Upper lobe of left lung (tissue), 6 donors: ENCODE measurements at regions not wholly inside any gene's neighbourhood (a gene's known extent, or its start where the extent isn't known, plus 50 kb on each side); places are given as distances from the start of the nearest gene placed in this dataset.
A peak's percentile ranks its signal among the peaks of the same experiment; 100 is the strongest.

ENCODE experiments used
- ATAC-seq, 2 donors: fragments of 200-7000 bp; cut with Tn5 transposase; one replicate each; pipeline ENCODE4 v1.9.1; 2022; ENCODE audit warnings: mild to moderate bottlenecking in 2 of 2, moderate library complexity in 2 of 2; ENCODE audit not compliant: low FRiP score in 2 of 2
- DNase-seq, 2 donors: peaks; one replicate each; pipeline ENCODE4 v3.0.0-alpha.2; 2019 to 2020
- H3K27ac ChIP-seq, 4 donors: fragments of 200-600 bp; sonication (generic); one replicate each; pipeline ENCODE4 v1.5.1; 2016 to 2019
- H3K27me3 ChIP-seq, 4 donors: fragments of 200-600 bp; sonication (generic); one replicate each; pipeline ENCODE4 v1.5.1; 2017 to 2019
- H3K36me3 ChIP-seq, 4 donors: fragments of 200-600 bp; sonication (generic); one replicate each; pipeline ENCODE4 v1.5.1; 2016 to 2019
- H3K4me1 ChIP-seq, 4 donors: fragments of 200-600 bp; sonication (generic); one replicate each; pipeline ENCODE4 v1.5.1; 2018 to 2019
- H3K4me3 ChIP-seq, 4 donors: fragments of 200-600 bp; sonication (generic); one replicate each; pipeline ENCODE4 v1.5.1; 2017 to 2019; ENCODE audit warnings: mild to moderate bottlenecking in 2 of 4, moderate library complexity in 1 of 4
- H3K9me3 ChIP-seq, 4 donors: fragments of 200-600 bp; sonication (generic); one replicate each; pipeline ENCODE4 v1.5.1; 2018 to 2019
- EP300 ChIP-seq, 4 donors: sonication (generic); formaldehyde crosslinking; IDR thresholded peaks; one replicate each; pipeline ENCODE4 v1.5.1; 2017; ENCODE audit warnings: antibody characterized with exemption in 4 of 4, control low read depth in 2 of 4
- POLR2A ChIP-seq, 4 donors: fragments of 450-650 bp; IDR thresholded peaks; one replicate each; pipeline ENCODE4 v1.5.1; 2016 to 2017; ENCODE audit warnings: antibody characterized with exemption in 4 of 4, mild to moderate bottlenecking in 2 of 4
- POLR2AphosphoS5 ChIP-seq, 2 donors: sonication (generic); formaldehyde crosslinking; IDR thresholded peaks; one replicate each; pipeline ENCODE4 v1.5.1; 2017; ENCODE audit warnings: antibody characterized with exemption in 2 of 2
- WGBS, 2 donors: methylation state at CpG; one replicate each; pipeline ENCODE4 v1.1.5; 2017 to 2018; 5-methylcytosine and 5-hydroxymethylcytosine counted together
- TF ChIP-seq, protein P1 (sequence below), 6 experiments: fragments of 450-650 bp in 4 of 6; fragments of 200-600 bp in 2 of 6; sonication (generic) in 2 of 6; IDR thresholded peaks; one replicate each; pipeline ENCODE4 v1.5.1; 2016 to 2019; ENCODE audit warnings: antibody characterized with exemption in 6 of 6
- donor health status: DM: no; HTN: no; CAD: no; lungs with moderate emphysema.
- donor health status: DM: no; HTN: yes; CAD: no; lungs with severe emphysema.

DNA sequence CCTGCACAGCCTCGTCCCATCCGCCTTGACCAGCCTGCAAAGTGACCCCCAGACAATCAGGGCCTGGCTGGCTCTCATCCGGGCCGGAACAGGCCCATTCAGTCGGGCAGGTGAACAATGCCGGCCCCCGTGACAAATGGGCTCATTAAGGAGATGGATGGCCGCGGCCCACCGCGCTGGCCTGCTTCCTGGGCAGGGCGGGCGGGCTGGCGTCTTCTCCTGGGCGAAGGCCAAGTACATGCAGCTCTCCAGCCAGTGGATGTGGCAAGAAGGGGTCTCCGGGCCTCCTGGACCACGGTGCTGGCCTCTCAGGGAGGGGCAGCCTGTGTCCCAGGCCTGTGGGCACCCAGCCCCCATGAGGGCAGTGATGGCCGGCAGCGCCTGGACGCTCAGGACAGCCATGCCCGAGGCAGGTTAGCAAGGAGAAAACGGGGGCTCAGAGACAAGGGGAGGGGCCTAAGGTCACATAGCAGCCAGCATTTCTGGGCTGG is 1022.8 kb downstream of the BRD1 start:
- Histone ChIP-seq H3K4me1 (no peaks in the 10 kb centered on the region), H3K36me3 (no peaks in the 10 kb centered on the region), H3K27me3 (no peaks in the 10 kb centered on the region), H3K9me3 (no peaks in the 10 kb centered on the region), H3K27ac (no peak overlapping the region), H3K4me3 (no peak overlapping the region)
- peak in 1 of 2 donors; percentile 15 for DNase-seq
- 47 to 63% methylated on average over 12 to 22 of the region's 22 CpGs for WGBS, 2 donors
- ATAC-seq: no peak
- TF ChIP-seq POLR2A (IDR thresholded peaks at IDR 0.05): no peak
- TF ChIP-seq POLR2AphosphoS5 (IDR thresholded peaks at IDR 0.05): no peak
- TF ChIP-seq, protein P1, sequence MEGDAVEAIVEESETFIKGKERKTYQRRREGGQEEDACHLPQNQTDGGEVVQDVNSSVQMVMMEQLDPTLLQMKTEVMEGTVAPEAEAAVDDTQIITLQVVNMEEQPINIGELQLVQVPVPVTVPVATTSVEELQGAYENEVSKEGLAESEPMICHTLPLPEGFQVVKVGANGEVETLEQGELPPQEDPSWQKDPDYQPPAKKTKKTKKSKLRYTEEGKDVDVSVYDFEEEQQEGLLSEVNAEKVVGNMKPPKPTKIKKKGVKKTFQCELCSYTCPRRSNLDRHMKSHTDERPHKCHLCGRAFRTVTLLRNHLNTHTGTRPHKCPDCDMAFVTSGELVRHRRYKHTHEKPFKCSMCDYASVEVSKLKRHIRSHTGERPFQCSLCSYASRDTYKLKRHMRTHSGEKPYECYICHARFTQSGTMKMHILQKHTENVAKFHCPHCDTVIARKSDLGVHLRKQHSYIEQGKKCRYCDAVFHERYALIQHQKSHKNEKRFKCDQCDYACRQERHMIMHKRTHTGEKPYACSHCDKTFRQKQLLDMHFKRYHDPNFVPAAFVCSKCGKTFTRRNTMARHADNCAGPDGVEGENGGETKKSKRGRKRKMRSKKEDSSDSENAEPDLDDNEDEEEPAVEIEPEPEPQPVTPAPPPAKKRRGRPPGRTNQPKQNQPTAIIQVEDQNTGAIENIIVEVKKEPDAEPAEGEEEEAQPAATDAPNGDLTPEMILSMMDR (IDR thresholded peaks at IDR 0.05): no peak
- TF ChIP-seq EP300 (IDR thresholded peaks at IDR 0.05): no peak

DNA sequence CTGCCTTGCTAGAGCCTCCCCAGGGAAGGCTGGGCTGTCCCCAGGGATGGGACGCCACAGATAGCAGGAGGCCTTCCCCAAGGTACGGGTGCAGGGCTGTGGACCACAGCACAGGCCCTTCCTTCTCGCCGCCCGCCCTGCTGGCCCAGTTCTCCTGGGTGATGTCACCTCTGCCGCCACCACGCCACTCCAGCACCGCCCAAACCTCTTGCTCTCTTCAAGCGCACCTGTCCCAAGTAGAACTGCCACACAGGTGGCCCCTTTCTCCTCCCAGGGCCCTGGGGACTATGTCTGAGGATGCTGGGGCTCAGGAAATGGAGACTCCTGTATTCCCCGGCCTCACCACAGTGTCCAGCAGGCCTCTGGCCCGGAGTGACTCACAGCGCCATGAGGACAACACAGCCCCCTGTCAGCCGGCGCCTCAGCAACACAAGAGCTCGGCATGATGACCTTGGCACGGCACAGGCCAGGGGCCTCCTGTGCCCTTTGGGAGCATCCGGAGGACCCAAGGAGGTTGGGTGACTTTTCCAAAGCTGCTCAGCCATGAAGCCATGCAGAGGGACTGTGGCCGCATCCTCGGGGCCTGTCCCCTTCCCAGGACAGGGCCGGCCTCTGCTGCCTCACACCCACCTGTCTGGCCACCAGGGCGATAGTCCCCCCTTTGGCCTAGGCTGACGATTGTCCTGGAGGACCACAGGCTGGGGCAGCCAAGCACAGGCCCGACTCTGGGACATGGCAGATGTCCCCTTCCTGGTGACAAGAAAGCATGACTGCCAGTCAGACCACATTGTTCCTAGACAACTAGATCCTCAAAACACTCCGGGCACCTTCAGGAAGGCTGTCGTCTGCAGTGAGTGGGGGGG is 1023.5 kb downstream of the BRD1 start:
- no peak overlapping the region for H3K27ac ChIP-seq
- H3K4me3 ChIP-seq: no peak overlapping the region
- ATAC-seq (no peak), DNase-seq (peak in 1 of 2 donors; percentile 14)
- 84 to 86% methylated on average over 11 to 21 of the region's 25 CpGs for WGBS, 2 donors
- no peaks in the 10 kb centered on the region for H3K9me3 ChIP-seq
- no peaks in the 10 kb centered on the region for H3K36me3 ChIP-seq
- H3K27me3 ChIP-seq: no peaks in the 10 kb centered on the region
- H3K4me1 ChIP-seq: no peaks in the 10 kb centered on the region
- TF ChIP-seq, protein P1 (IDR thresholded peaks at IDR 0.05): no peak
- no peak for TF ChIP-seq EP300 (IDR thresholded peaks at IDR 0.05)
- no peak for TF ChIP-seq POLR2A (IDR thresholded peaks at IDR 0.05)
- no peak for TF ChIP-seq POLR2AphosphoS5 (IDR thresholded peaks at IDR 0.05)

DNA sequence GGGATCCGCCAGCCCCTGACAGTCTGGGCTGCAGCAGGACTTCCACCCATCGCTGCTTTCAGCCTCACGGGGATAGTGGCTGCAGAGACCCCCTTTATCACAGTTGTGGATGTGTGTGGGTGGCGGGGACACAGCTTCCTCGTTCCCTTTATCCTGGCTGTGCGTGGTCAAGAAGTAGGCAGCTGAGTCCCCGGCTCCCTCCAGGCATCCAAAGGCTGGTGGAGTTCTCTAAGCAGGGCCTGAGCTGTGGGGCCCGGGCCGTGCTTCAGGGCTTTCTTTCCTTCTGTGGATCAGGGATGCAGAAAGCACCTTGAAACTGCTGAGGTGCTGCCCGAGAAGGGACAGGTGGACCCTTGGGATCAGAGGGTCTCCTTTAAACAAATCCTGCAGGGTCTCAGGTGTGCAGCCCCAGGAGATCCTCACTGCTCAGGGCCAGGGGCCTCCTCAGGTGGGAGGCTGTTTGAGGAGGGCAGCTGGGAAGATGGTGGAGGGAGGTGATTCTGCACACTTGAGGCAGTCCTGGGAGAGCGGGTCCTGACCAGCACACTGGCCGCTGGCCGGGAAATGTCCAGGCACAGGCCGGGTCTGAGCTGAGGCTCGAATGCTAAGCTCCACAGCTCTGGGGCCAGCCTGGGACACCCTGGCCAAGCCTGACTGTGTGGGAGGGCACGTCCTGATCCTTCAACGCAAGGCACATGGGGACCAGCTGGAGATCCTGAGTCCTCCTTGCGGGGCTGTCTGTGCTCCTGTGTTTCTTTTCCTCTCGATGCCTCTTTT is 1024.3 kb downstream of the BRD1 start:
- Histone ChIP-seq H3K27me3 (no peaks in the 10 kb centered on the region), H3K9me3 (no peaks in the 10 kb centered on the region), H3K36me3 (no peaks in the 10 kb centered on the region), H3K4me1 (no peaks in the 10 kb centered on the region), H3K4me3 (no peak overlapping the region), H3K27ac (no peak overlapping the region)
- no peak for TF ChIP-seq POLR2A (IDR thresholded peaks at IDR 0.05)
- no peak for TF ChIP-seq EP300 (IDR thresholded peaks at IDR 0.05)
- TF ChIP-seq, protein P1 (IDR thresholded peaks at IDR 0.05): no peak
- peak in 1 of 2 donors; percentile 18 for DNase-seq
- ATAC-seq: no peak
- WGBS, 2 donors: 60 to 79% methylated on average over 5 to 19 of the region's 19 CpGs

DNA sequence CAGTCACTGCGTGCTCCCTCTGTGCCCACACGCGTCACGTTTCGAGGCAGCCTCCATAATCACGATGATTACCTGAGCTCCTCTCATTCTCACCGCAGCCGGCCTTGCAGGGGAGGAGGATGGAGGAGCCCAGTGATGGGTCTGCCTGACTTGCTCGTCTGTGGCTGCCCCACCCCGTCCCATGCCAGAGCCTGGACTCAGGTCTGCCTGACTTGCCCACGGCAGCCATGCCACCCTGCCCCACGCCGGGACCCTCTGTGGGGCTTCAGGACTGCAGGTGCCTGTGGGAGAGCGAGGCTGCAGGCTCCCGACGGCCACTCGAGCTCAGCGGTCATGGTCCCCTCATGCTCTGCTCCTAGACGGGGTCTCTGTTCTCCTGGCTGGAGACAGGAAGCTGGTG is 1025.1 kb downstream of the BRD1 start:
- H3K9me3 ChIP-seq: no peaks in the 10 kb centered on the region
- WGBS, 2 donors: 76 to 89% methylated on average over 10 to 19 of the region's 19 CpGs
- no peaks in the 10 kb centered on the region for H3K36me3 ChIP-seq
- TF ChIP-seq, protein P1 (IDR thresholded peaks at IDR 0.05): no peak
- TF ChIP-seq POLR2A (IDR thresholded peaks at IDR 0.05): no peak
- TF ChIP-seq POLR2AphosphoS5 (IDR thresholded peaks at IDR 0.05): no peak
- no peak for ATAC-seq
- peak in 1 of 2 donors; percentile 15 for DNase-seq
- no peak overlapping the region for H3K4me3 ChIP-seq
- no peaks in the 10 kb centered on the region for H3K4me1 ChIP-seq
- H3K27ac ChIP-seq: no peak overlapping the region
- no peaks in the 10 kb centered on the region for H3K27me3 ChIP-seq
